ENCODE measurements at regions not wholly inside any gene's neighbourhood (a gene's known extent, or its start where the extent isn't known, plus 50 kb on each side); places are given as distances from the start of the nearest gene placed in this dataset.

- H3K4me1 ChIP-seq (ENCODE audit: control insufficient read depth, insufficient read depth, low read length) = no peaks in the 10 kb centered on the region
- no peak for DNase-seq
- H3K4me3 ChIP-seq (ENCODE audit: low read length) = no peak overlapping the region
- WGBS (ENCODE audit: insufficient coverage, low lambda C conversion rate) = 80% methylated on average over 2 of the region's 4 CpGs
- H3K9me3 ChIP-seq (ENCODE audit: control insufficient read depth, low read depth, low read length) = no peaks in the 10 kb centered on the region
- H3K36me3 ChIP-seq (ENCODE audit: control insufficient read depth, insufficient read depth, low read length) = no peaks in the 10 kb centered on the region
- H3K27ac ChIP-seq (ENCODE audit: low read length) = no peak overlapping the region
- H3K27me3 ChIP-seq (ENCODE audit: control insufficient read depth, insufficient read depth, low read length) = no peaks in the 10 kb centered on the region
These were observed 121.3 kb upstream of the CHL1 start for GRCh38 chr3:75260-75659.

GRCh38 chr3:79542-79941 is 117.0 kb upstream of the CHL1 start:
- H3K9me3 ChIP-seq (ENCODE audit: control insufficient read depth, low read depth, low read length) = no peaks in the 10 kb centered on the region

DNA sequence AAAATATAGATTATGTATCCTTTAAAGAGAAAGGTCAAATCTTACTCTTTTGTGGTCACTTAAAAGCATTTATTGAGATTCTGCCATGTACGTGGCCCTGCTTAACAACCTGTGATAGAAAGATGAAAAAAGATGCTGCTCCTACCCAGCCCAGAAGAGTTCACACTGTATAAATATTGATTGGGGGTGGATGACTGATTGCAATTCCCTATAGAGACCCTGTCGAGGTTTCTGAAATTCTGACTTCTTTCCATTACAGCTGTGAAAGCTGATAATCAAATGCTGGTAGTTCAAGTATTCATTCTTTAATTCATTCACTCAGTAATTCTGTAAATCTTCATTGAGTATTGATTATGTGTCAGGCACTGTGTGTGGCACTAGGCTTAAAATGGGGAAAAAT is 114.1 kb upstream of the CHL1 start:
- H3K4me3 ChIP-seq (ENCODE audit: low read length) = no peak overlapping the region
- no peaks in the 10 kb centered on the region for H3K4me1 ChIP-seq (ENCODE audit: control insufficient read depth, insufficient read depth, low read length)
- no peaks in the 10 kb centered on the region for H3K9me3 ChIP-seq (ENCODE audit: control insufficient read depth, low read depth, low read length)
- no peak overlapping the region for H3K27ac ChIP-seq (ENCODE audit: low read length)
- no peaks in the 10 kb centered on the region for H3K27me3 ChIP-seq (ENCODE audit: control insufficient read depth, insufficient read depth, low read length)
- no peak for DNase-seq
- H3K36me3 ChIP-seq (ENCODE audit: control insufficient read depth, insufficient read depth, low read length) = no peaks in the 10 kb centered on the region
- WGBS (ENCODE audit: insufficient coverage, low lambda C conversion rate) = 67% methylated on average over 1 of the region's 2 CpGs

More at GRCh38 chr3:79542-79941, 117.0 kb upstream of the CHL1 start:
- no peak for DNase-seq
- 100% methylated on average over 1 of the region's 2 CpGs for WGBS (ENCODE audit: insufficient coverage, low lambda C conversion rate)
- H3K4me3 ChIP-seq (ENCODE audit: low read length) = no peak overlapping the region
- no peaks in the 10 kb centered on the region for H3K27me3 ChIP-seq (ENCODE audit: control insufficient read depth, insufficient read depth, low read length)
- no peak overlapping the region for H3K27ac ChIP-seq (ENCODE audit: low read length)
- H3K36me3 ChIP-seq (ENCODE audit: control insufficient read depth, insufficient read depth, low read length) = no peaks in the 10 kb centered on the region
- no peaks in the 10 kb centered on the region for H3K4me1 ChIP-seq (ENCODE audit: control insufficient read depth, insufficient read depth, low read length)

GRCh38 chr3:83096-83495 is 113.5 kb upstream of the CHL1 start:
- WGBS (ENCODE audit: insufficient coverage, low lambda C conversion rate) = 100% methylated on average over 1 of the region's 2 CpGs
- Histone ChIP-seq H3K4me1 (ENCODE audit: control insufficient read depth, insufficient read depth, low read length) (no peaks in the 10 kb centered on the region), H3K27me3 (ENCODE audit: control insufficient read depth, insufficient read depth, low read length) (no peaks in the 10 kb centered on the region), H3K4me3 (ENCODE audit: low read length) (no peak overlapping the region), H3K9me3 (ENCODE audit: control insufficient read depth, low read depth, low read length) (no peaks in the 10 kb centered on the region), H3K36me3 (ENCODE audit: control insufficient read depth, insufficient read depth, low read length) (no peaks in the 10 kb centered on the region), H3K27ac (ENCODE audit: low read length) (no peak overlapping the region)
- no peak for DNase-seq

DNA sequence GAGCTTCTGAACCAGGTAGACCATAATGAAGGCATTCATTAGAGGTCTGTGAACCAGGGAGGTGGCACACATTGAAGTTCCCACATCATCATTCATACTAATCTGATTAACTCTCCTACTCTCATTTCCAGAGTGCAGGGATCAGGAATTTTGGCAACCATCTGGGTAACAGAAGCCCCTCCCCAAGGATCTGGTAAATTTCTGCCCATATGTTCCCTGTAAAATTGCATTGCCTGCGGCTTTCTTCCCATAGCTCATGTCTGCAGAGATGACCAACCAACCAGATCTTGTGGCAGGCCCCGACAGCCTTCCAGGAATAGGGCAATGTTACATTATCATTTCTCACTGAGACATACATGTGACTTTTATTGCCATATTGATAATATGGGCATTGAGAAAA is 111.4 kb upstream of the CHL1 start:
- H3K27ac ChIP-seq (ENCODE audit: low read length) = no peak overlapping the region
- no peak overlapping the region for H3K4me3 ChIP-seq (ENCODE audit: low read length)
- no peaks in the 10 kb centered on the region for H3K27me3 ChIP-seq (ENCODE audit: control insufficient read depth, insufficient read depth, low read length)
- no peaks in the 10 kb centered on the region for H3K36me3 ChIP-seq (ENCODE audit: control insufficient read depth, insufficient read depth, low read length)
- no peaks in the 10 kb centered on the region for H3K9me3 ChIP-seq (ENCODE audit: control insufficient read depth, low read depth, low read length)
- no CpG with 5 or more reads among the region's 2 CpGs for WGBS (ENCODE audit: insufficient coverage, low lambda C conversion rate)
- no peak for DNase-seq
- H3K4me1 ChIP-seq (ENCODE audit: control insufficient read depth, insufficient read depth, low read length) = no peaks in the 10 kb centered on the region

- no peak for DNase-seq
- 67% methylated on average over 1 of the region's 1 CpG for WGBS (ENCODE audit: insufficient coverage, low lambda C conversion rate)
- H3K27ac ChIP-seq (ENCODE audit: low read length) = no peak overlapping the region
- no peak overlapping the region for H3K4me3 ChIP-seq (ENCODE audit: low read length)
- no peaks in the 10 kb centered on the region for H3K4me1 ChIP-seq (ENCODE audit: control insufficient read depth, insufficient read depth, low read length)
- H3K36me3 ChIP-seq (ENCODE audit: control insufficient read depth, insufficient read depth, low read length) = no peaks in the 10 kb centered on the region
- H3K9me3 ChIP-seq (ENCODE audit: control insufficient read depth, low read depth, low read length) = no peaks in the 10 kb centered on the region
- no peaks in the 10 kb centered on the region for H3K27me3 ChIP-seq (ENCODE audit: control insufficient read depth, insufficient read depth, low read length)
These were observed 108.3 kb upstream of the CHL1 start for GRCh38 chr3:88267-88666.

- WGBS (ENCODE audit: insufficient coverage, low lambda C conversion rate) = 81% methylated on average over 3 of the region's 7 CpGs
- H3K4me1 ChIP-seq (ENCODE audit: control insufficient read depth, insufficient read depth, low read length) = no peaks in the 10 kb centered on the region
- H3K27ac ChIP-seq (ENCODE audit: low read length) = no peak overlapping the region
- no peak overlapping the region for H3K4me3 ChIP-seq (ENCODE audit: low read length)
- no peaks in the 10 kb centered on the region for H3K9me3 ChIP-seq (ENCODE audit: control insufficient read depth, low read depth, low read length)
- no peaks in the 10 kb centered on the region for H3K36me3 ChIP-seq (ENCODE audit: control insufficient read depth, insufficient read depth, low read length)
- no peak for DNase-seq
- H3K27me3 ChIP-seq (ENCODE audit: control insufficient read depth, insufficient read depth, low read length) = no peaks in the 10 kb centered on the region
These were observed 102.8 kb upstream of the CHL1 start for GRCh38 chr3:93746-94145.

DNA sequence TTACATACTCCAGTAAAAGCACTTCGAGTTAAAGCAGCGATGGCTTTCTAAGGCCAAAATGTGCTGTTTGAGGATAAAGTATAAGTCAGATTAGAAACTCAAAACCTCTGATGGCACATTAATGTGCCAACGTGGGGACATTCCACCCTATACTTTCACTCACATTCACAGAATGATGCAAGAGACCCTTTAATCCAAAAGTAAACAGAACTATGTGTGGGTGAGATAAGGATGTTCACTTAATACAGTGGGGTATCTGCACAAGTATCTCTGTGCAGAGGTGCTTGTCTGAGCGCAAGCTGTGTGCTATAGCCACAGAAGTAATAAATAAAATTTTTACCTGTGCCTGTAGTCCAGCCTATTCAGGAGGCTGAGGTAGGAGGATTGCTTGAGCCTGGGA is 100.3 kb upstream of the CHL1 start:
- no peaks in the 10 kb centered on the region for H3K9me3 ChIP-seq (ENCODE audit: control insufficient read depth, low read depth, low read length)
- no peak for DNase-seq
- no peaks in the 10 kb centered on the region for H3K27me3 ChIP-seq (ENCODE audit: control insufficient read depth, insufficient read depth, low read length)
- WGBS (ENCODE audit: insufficient coverage, low lambda C conversion rate) = no CpG with 5 or more reads among the region's 4 CpGs
- no peak overlapping the region for H3K27ac ChIP-seq (ENCODE audit: low read length)
- H3K4me3 ChIP-seq (ENCODE audit: low read length) = no peak overlapping the region
- no peaks in the 10 kb centered on the region for H3K36me3 ChIP-seq (ENCODE audit: control insufficient read depth, insufficient read depth, low read length)
- no peaks in the 10 kb centered on the region for H3K4me1 ChIP-seq (ENCODE audit: control insufficient read depth, insufficient read depth, low read length)

GRCh38 chr3:97417-98258 is 98.9 kb upstream of the CHL1 start:
- H3K4me3 ChIP-seq (ENCODE audit: low read length) = no peak overlapping the region
- H3K4me1 ChIP-seq (ENCODE audit: control insufficient read depth, insufficient read depth, low read length) = no peaks in the 10 kb centered on the region
- DNase-seq = no peak
- no peaks in the 10 kb centered on the region for H3K27me3 ChIP-seq (ENCODE audit: control insufficient read depth, insufficient read depth, low read length)
- WGBS (ENCODE audit: insufficient coverage, low lambda C conversion rate) = no CpG with 5 or more reads among the region's 8 CpGs
- H3K9me3 ChIP-seq (ENCODE audit: control insufficient read depth, low read depth, low read length) = no peaks in the 10 kb centered on the region
- no peak overlapping the region for H3K27ac ChIP-seq (ENCODE audit: low read length)
- no peaks in the 10 kb centered on the region for H3K36me3 ChIP-seq (ENCODE audit: control insufficient read depth, insufficient read depth, low read length)

DNA sequence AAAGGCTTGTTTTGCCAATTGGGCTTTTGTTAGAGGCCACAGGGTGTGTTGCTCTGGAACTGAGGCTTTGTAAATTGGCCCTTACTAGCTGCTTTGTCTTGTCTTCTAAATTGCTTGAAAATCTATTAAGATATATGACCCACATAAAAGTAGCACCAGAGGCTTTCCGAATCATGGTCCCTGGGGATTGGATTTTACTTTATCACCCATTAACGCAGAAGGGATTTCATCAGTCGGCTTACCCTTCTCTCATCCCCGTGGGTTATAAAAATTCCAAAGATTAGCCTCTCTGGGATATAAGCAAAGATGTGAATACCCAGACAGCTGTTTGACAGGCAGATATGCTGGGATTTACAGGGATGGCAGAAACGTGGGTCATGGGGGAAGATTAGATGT is 98.3 kb upstream of the CHL1 start:
- Histone ChIP-seq H3K4me3 (ENCODE audit: low read length) (no peak overlapping the region), H3K4me1 (ENCODE audit: control insufficient read depth, insufficient read depth, low read length) (no peaks in the 10 kb centered on the region), H3K36me3 (ENCODE audit: control insufficient read depth, insufficient read depth, low read length) (no peaks in the 10 kb centered on the region), H3K9me3 (ENCODE audit: control insufficient read depth, low read depth, low read length) (no peaks in the 10 kb centered on the region), H3K27ac (ENCODE audit: low read length) (no peak overlapping the region), H3K27me3 (ENCODE audit: control insufficient read depth, insufficient read depth, low read length) (no peaks in the 10 kb centered on the region)
- no peak for DNase-seq
- WGBS (ENCODE audit: insufficient coverage, low lambda C conversion rate) = 13% methylated on average over 3 of the region's 5 CpGs

GRCh38 chr3:99506-99905 is 97.1 kb upstream of the CHL1 start:
- WGBS (ENCODE audit: insufficient coverage, low lambda C conversion rate) = 50% methylated on average over 1 of the region's 5 CpGs
- Histone ChIP-seq H3K4me1 (ENCODE audit: control insufficient read depth, insufficient read depth, low read length) (no peaks in the 10 kb centered on the region), H3K36me3 (ENCODE audit: control insufficient read depth, insufficient read depth, low read length) (no peaks in the 10 kb centered on the region), H3K4me3 (ENCODE audit: low read length) (no peak overlapping the region), H3K27me3 (ENCODE audit: control insufficient read depth, insufficient read depth, low read length) (no peaks in the 10 kb centered on the region), H3K27ac (ENCODE audit: low read length) (no peak overlapping the region), H3K9me3 (ENCODE audit: control insufficient read depth, low read depth, low read length) (no peaks in the 10 kb centered on the region)
- DNase-seq = no peak
